Psoas muscle (tissue), 7 donors: ENCODE measurements at regions not wholly inside any gene's neighbourhood (a gene's known extent, or its start where the extent isn't known, plus 50 kb on each side); places are given as distances from the start of the nearest gene placed in this dataset.

ENCODE experiments used
- ATAC-seq, 4 donors: fragments of 200-7000 bp; cut with Tn5 transposase; one replicate each; pipeline ENCODE4 v1.9.1; 2020; ENCODE audit warnings: moderate library complexity in 3 of 4, mild to moderate bottlenecking in 2 of 4
- DNase-seq, 2 donors: peaks; one replicate each; pipeline ENCODE4 v3.0.0-alpha.2; 2020
- H3K27ac ChIP-seq: fragments of 200-600 bp; one replicate; pipeline ENCODE4 v1.8.0; 2022
- H3K27me3 ChIP-seq, 3 donors: fragments of 200-600 bp in 1 of 3; one replicate each; pipeline versions ENCODE4 v1.6.1 to v1.8.0; 2013 to 2022; ENCODE audit warnings: low read length in 2 of 3, mild to moderate bottlenecking in 2 of 3, moderate library complexity in 1 of 3; ENCODE audit not compliant: insufficient read depth in 3 of 3
- H3K36me3 ChIP-seq, 2 donors: fragments of 200-600 bp in 1 of 2; one replicate each; pipeline versions ENCODE4 v1.6.1 to v1.8.0; 2013 to 2022; ENCODE audit warnings: low read depth in 1 of 2, mild to moderate bottlenecking in 1 of 2, moderate library complexity in 1 of 2; ENCODE audit not compliant: insufficient read depth in 1 of 2
- H3K4me1 ChIP-seq: fragments of 200-600 bp; one replicate; pipeline ENCODE4 v1.8.0; 2022
- H3K4me3 ChIP-seq: fragments of 200-600 bp; one replicate; pipeline ENCODE4 v1.8.0; 2022; ENCODE audit warnings: mild to moderate bottlenecking
- H3K9me3 ChIP-seq: fragments of 200-600 bp; one replicate; pipeline ENCODE4 v1.8.0; 2022
- WGBS, 3 donors: extraction: QIAGEN DNeasy Blood & Tissue Kit; methylation state at CpG; one replicate each; pipeline versions ENCODE4 v1.1.6 to v1.1.7; 2013; 5-methylcytosine and 5-hydroxymethylcytosine counted together
- intact Hi-C, 2 donors: fragments of 100-400 bp; cut with DNase I; formaldehyde crosslinking; loops; one replicate each; pipeline versions ENCODE4 v1.11.0 to v1.14.2; 2022
- TF ChIP-seq, protein P1 (sequence below): fragments of 200-600 bp; IDR thresholded peaks from one replicate; pipeline ENCODE4 v1.8.0; 2022; ENCODE audit warnings: antibody characterized with exemption
- donor health status: healthy with polysubstance abuse.
- donor health status: DM: no; HTN: no; CAD: no; lungs with moderate emphysema.
- donor health status: Bipolar disorder and iron deficiency.
- donor health status: healthy.
- donor health status: DM: yes; HTN: yes; CAD: no.
- donor health status: DM: no; HTN: no; CAD: no.
- donor health status: DM: yes; HTN: yes; CAD: no.

DNA sequence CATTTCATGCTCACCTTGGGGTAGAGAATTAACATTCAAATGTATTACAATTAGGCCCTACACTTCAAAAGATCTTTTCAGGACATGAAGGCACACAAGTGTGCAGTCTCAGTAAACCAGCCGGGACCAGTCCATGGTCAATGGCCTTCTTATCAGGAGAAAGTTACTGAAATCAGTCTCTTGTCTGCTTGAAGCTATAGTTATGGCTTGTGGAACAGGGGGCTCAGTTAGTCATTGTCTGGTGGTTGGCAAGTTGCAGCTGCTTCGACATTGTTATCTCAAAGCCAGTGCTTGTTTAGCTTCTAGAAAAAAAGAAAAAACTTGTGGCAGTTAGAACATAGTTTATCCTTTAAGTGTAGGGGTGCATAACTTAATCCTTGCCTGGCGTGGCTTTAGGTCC lies 213.1 kb upstream of the ACO1 start:
- Histone ChIP-seq H3K36me3 (no peaks in the 10 kb centered on the region), H3K27me3 (no peaks in the 10 kb centered on the region), H3K4me1 (no peaks in the 10 kb centered on the region), H3K27ac (no peak overlapping the region), H3K4me3 (no peak overlapping the region), H3K9me3 (no peaks in the 10 kb centered on the region)
- WGBS, 3 donors: 64 to 71% (median 71%) methylated on average over 3 of the region's 3 CpGs
- DNase-seq (no peak), ATAC-seq (no peak)
- intact Hi-C loops: no loop called here
- TF ChIP-seq, protein P1, sequence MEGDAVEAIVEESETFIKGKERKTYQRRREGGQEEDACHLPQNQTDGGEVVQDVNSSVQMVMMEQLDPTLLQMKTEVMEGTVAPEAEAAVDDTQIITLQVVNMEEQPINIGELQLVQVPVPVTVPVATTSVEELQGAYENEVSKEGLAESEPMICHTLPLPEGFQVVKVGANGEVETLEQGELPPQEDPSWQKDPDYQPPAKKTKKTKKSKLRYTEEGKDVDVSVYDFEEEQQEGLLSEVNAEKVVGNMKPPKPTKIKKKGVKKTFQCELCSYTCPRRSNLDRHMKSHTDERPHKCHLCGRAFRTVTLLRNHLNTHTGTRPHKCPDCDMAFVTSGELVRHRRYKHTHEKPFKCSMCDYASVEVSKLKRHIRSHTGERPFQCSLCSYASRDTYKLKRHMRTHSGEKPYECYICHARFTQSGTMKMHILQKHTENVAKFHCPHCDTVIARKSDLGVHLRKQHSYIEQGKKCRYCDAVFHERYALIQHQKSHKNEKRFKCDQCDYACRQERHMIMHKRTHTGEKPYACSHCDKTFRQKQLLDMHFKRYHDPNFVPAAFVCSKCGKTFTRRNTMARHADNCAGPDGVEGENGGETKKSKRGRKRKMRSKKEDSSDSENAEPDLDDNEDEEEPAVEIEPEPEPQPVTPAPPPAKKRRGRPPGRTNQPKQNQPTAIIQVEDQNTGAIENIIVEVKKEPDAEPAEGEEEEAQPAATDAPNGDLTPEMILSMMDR: no peak

DNA sequence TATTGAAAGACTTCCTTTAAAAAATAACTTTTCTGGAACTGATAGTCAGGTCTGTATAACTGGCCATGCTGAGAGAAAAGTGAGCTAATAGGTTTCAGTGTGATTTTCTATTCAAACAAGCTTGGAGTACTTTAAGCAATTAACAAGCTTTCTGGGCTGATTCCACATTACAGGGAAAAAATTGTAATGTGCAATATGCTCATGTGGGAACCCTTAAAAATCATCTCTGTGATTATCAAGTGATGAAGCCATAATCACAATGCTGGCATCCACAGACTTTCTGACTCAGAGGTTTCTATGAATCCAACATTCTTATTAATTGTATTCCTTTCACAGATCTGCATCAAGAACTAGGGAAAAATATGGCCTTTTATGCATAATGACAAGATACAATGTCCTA lies 212.2 kb upstream of the ACO1 start:
- TF ChIP-seq, protein P1: no peak
- intact Hi-C loops: no loop called here
- H3K9me3 ChIP-seq: no peaks in the 10 kb centered on the region

GRCh38 chr9:32177396-32177795 lies 207.0 kb upstream of the ACO1 start:
- DNase-seq (no peak), ATAC-seq (no peak)
- H3K4me1 ChIP-seq: no peaks in the 10 kb centered on the region
- no peaks in the 10 kb centered on the region for H3K27me3 ChIP-seq
- no peaks in the 10 kb centered on the region for H3K36me3 ChIP-seq
- WGBS, 3 donors: 60 to 71% (median 68%) methylated on average over 3 of the region's 3 CpGs
- TF ChIP-seq, protein P1: no peak
- intact Hi-C loops: no loop called here
- no peaks in the 10 kb centered on the region for H3K9me3 ChIP-seq
- no peak overlapping the region for H3K27ac ChIP-seq
- no peak overlapping the region for H3K4me3 ChIP-seq

More for the DNA sequence above, 212.2 kb upstream of the ACO1 start:
- Histone ChIP-seq H3K36me3 (no peaks in the 10 kb centered on the region), H3K27me3 (no peaks in the 10 kb centered on the region), H3K4me1 (no peaks in the 10 kb centered on the region), H3K4me3 (no peak overlapping the region), H3K27ac (no peak overlapping the region)
- ATAC-seq: no peak
- no peak for DNase-seq

DNA sequence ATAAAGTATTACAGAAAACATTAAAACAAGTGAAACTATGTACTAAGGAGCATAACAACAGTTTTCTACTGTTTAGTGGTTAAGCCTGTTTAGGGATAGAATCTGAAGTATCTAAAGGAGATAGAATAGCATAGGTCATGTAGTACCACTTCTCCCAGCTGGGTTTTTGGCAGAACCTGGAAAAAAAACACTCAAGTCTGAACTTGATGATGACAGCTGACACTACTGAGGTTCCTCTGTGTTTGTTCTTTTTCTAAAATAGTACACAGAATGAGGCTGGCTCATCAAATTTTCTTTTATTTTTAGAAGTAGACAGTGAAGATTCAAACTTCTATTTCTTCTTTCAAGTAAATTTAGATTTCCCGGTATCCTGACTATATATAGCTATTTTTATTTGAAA lies 203.8 kb upstream of the ACO1 start:
- intact Hi-C loops: no loop called here
- TF ChIP-seq, protein P1: no peak
- ATAC-seq: no peak

DNA sequence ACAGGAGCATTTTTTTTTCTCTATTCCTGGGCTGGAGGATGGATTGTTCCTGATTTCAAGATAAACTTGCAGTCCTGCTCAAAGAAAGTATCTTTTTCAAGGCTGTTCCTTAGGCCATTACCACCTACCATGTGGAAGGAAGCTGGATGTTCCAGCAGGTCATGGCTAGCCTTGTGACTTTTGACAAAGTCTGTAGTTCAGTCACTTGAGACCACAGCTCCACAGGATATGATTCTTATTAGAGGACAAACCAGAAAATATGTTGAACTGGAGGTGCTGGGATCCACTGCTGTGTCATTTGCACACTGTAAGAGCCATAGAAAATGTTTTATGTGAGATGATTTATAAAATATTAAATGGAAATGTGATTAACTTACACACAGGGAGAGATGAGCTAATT lies 184.2 kb upstream of the ACO1 start:
- Histone ChIP-seq H3K27me3 (no peaks in the 10 kb centered on the region), H3K36me3 (no peaks in the 10 kb centered on the region), H3K9me3 (no peaks in the 10 kb centered on the region), H3K4me3 (no peak overlapping the region), H3K4me1 (no peaks in the 10 kb centered on the region), H3K27ac (no peak overlapping the region)
- DNase-seq (no peak), ATAC-seq (no peak)
- intact Hi-C loops: no loop called here
- TF ChIP-seq, protein P1: no peak

More for the DNA sequence above, 203.8 kb upstream of the ACO1 start:
- Histone ChIP-seq H3K4me3 (no peak overlapping the region), H3K36me3 (no peaks in the 10 kb centered on the region), H3K27ac (no peak overlapping the region), H3K27me3 (no peaks in the 10 kb centered on the region), H3K9me3 (no peaks in the 10 kb centered on the region), H3K4me1 (no peaks in the 10 kb centered on the region)
- DNase-seq: no peak
- WGBS, 3 donors: 37 to 95% (median 74%) methylated on average over 1 of the region's 1 CpG
